HG03378 (cell line): ENCODE measurements at regions not wholly inside any gene's neighbourhood (a gene's known extent, or its start where the extent isn't known, plus 50 kb on each side); places are given as distances from the start of the nearest gene placed in this dataset.
A peak's percentile ranks its signal among the peaks of the same experiment; 100 is the strongest.

Source experiments
- ATAC-seq: cut with Tn5 transposase; IDR thresholded peaks from one replicate; pipeline ENCODE4 v1.9.1; 2021; ENCODE audit warnings: mild to moderate bottlenecking, moderate library complexity; ENCODE audit not compliant: unreplicated experiment

DNA sequence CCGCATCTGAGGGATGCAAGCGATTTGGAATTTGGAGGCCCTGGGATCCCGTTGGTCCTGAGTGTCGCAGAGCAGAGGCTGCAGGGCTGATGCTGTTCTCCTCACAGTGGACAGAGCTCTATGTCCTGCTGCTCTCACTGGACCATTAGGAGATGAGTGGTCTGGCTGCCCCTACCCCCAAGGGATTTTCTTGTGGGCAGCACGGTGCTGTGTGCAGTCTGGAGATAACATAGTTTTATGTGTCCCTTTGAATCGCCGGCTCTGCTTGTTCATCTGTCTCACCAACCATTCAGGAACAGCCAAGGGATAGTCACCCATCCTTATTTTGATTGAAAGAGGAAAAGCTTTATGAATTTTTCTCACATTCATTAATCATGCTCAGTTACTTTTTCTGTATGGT lies 49.9 kb downstream of the CHRM3 start:
- no peak for ATAC-seq

DNA sequence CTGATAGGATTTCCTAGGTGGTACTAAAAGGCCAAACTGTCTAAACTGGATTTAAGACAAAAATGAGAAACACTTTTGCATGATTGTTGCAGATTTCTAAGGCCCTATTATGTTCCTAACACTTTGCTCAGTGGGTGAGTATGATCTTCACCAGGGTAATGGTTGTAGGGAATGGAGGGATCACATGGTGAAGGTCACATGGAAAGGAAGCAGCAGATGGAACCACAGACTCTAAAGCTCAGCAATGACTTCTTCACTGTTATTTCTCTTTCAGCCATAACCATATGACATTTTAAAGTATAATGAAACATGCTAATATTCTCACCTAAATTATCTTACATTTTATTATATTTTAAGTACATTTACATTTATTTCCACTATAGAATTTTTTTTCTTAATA lies 51.5 kb downstream of the CHRM3 start:
- ATAC-seq = no peak

DNA sequence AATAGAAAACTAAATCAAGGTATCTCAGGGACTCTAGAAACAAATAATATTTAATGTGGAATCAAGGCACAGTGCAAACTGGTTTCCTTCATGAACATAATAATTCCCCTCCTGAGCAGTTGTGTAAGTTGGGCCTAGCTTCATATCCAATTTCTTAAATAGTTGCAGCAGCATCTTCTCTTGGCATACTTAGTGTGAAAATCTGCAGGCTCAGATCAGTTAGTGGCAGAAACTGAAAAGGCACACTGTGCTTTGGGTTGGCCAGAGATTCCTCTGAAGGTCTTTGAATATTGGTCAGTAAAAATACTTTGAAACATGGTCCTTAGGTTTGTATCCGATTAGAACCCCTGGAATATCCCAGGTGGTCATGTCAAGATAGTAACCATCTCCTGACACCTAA lies 52.5 kb downstream of the CHRM3 start:
- ATAC-seq = no peak

DNA sequence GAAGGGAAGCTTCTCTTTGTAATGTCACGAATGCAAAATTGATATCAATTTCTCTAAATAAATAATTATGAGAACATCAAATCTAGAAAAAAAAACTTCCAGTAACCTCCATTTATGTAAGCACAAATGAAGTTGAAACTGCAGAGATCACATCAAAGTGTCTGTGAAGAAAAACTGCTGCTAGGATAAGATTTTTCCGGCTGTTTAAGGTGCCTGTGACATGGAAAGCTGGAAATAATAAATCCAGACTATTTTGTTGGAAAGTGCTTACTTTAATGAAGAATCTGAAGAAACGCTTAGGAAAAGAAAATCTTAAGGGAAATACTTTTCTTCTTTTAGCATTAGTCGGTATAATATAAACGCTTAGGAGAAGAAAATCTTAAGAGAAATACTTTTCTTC lies 57.0 kb downstream of the CHRM3 start:
- ATAC-seq = no peak

DNA sequence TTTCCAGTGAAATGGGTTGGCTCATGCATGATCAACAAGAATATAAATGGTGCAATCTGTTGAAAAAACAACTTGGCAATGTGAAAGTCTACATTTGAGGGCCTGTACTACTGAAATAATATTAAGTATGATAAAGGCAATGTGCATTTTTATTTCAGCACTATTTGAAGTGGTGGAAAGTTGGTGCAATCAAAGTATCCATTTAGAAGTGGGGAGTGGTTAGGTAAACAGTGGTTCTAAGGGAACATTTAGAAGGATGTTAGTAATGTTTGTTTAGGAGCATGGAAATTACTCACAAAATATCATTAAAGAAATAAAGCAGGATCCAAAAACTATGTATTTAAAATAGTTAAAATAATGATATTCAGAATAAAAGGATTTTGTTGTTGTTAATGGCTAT lies 60.2 kb downstream of the CHRM3 start:
- no peak for ATAC-seq

DNA sequence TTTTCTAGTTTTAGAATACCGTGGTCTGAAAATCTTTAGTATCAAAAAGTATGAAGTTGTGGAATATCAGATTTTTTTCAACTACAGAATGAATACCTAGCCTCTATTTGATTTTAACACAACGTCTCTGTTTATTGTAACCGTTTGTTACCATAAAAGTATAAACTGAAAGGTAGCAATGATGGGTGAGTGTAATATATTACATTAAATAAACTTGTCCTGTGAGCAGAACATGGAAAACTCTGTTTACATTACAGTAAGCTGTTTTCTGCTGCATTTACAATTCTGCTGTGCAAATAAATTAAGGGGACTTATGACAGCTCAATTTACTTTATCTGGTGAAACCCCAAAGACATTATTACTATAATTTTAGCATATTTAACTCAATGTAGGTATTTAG lies 62.5 kb downstream of the CHRM3 start:
- ATAC-seq = no peak

DNA sequence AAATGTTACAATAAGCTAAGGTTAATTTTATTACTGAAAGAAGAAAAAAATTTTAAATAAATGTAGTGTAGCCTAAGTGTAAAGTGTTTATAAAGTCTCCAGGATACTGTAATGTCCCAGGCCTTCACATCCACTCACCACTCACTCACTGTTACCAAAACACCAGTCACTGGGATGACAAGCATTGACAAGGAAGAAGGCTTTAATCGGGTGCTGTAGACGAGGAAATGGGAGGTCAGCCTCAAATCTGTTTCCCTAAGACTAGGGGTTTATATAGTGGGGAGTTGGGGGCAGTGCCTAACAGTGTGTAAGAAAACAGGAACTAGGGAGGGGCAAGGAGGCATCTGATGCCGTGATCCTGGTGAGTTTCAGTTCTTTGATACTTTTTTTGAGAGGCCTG lies 69.4 kb downstream of the CHRM3 start:
- ATAC-seq = no peak

DNA sequence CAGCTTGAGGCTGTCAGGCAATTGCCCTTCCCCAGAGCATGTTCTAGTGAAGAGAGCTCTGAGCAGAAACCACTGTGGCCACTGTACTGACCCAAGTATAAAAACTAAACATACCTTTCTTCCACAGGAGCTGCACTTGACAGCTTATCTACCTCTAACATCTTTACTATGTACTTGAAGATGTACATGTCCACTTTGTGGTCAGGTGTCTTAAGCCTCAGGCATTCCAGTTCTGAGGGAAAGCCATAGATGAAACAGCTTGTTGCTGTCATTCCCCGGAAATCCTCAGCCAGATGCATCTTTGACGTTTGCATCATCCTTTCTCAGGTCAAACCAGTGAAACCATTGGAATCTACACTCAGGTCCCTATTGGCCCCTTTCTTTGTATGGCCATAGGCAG lies 70.4 kb downstream of the CHRM3 start:
- ATAC-seq = no peak

DNA sequence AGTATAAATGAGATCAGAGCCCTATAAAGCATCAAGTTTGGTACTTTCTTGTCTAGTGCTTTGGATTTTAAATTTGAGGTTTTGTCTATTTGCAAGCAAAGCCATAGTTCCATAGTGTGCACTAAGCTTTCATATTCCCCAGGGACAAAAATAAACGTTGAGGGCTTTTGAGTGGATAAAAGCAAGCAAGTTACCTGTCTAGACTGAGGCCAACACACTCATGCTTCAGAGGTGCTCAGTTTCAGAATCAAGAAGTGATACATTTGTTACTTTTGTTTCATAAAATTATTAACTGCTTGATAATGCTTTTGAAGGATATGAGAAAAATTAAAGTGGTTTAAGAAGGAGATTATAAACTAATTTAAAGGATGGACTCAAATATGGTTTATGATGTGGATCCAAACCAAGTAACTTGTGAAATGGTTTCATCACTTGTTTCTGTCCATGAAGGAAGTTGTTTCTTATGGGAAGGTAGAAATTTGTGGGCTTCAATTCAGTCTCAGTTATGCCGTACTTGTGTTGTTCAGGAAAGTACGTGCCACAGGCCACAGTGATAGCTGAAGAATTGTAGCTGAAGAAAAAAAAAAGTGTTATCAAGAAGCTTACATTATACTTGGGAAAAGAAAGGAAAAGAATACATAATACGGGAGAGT lies 71.2 kb downstream of the CHRM3 start:
- peak; percentile 48 for ATAC-seq

DNA sequence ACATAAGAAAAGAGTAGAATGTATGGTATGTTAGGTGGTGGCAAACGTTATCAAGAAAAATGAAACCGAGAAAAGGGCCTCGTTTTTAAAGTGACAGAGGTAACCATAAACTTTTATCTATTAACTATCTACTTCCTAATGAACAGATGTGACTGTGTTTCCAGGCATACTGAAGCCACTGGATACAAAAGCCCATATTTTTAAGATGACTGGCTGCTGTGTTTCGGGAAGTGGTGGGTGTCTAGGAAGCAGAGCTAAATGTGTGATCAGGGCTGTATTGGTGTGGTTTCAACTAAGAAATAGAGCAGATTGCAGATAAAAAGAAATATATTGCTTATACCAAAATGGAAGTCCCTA lies 71.8 kb downstream of the CHRM3 start:
- peak; percentile 70 for ATAC-seq

DNA sequence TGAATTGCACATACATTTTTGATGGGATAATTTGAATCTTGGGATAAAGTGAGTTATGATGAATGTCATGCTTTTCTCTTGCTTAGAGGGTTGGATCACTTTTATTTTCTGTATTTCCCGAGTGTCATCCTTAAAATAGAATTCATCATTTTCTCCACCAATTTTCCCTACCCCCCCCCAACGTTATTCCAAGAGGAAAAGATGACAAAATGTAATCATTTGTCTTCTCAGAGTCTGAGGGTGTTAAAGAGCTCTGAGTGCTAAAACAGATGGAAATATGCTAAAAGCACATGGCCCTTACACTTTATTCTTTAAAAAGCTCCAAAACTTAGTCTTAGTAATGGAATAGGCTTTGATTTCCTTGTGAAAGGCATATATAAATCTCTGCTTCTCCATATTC lies 81.4 kb downstream of the CHRM3 start:
- ATAC-seq = no peak

DNA sequence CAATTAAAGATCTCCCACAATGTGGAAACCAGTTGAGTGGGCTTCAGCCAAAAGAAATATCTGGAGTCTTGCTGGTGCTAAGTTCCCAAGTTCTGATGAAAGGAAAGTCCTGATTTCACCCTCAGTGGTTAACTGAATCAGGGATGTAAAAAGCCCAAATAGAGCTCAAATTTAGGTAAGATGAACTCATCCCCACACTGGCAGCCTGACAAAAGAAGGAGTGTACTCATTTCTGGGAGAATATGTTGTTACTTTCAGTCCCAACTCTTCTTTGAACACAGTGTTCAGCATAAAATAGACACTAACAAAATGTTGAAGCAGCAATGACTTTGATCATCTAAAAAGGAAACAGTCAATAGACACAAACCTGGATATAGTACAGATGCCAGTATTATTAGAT lies 91.7 kb downstream of the CHRM3 start:
- no peak for ATAC-seq

DNA sequence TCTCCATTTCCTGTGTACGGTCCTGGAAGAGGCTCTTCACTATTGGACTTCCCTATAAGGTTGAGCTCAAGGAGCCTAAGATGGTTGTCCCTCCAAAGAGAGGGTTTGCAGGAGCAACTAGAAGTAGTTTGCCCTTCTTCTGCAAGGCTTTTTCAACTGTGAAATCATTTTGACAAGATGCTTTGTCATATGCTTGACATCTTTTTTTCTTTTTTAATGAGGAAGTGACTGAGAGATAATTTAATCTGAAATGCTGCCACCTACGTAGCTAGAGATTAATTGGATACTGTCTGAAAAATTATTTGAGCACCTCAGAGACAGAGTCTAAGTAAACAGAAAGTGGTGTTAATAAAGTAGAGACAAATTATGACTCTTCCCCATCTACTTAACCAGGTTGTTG lies 97.0 kb downstream of the CHRM3 start:
- ATAC-seq = no peak

DNA sequence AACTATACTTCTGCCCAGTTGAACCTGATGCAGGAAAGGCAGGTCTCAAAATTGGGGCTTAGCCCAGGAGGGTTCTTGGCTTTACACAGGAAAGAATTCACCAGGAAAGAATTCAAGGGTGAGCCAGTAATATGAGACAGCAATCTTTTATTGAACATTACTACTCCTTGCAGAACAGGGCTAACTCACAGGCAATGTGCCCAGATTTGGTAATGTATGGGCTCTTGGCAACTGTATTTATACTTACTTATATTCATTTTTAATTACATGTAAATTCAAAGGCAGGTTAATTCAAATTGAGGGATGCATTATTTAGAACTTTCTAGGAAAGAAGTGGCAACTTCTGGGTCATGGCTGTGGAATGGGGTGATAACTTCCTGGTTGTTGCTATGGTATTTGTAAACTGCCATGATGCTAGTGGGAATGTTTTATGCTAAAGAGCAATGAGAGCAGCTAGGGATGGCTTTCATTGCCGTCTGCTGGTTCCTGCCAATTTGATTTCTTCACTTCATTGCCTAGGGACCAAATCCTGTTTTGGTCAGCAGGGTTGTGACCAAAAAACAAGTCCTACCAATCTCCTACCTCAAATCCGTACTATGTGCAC lies 107.5 kb downstream of the CHRM3 start:
- ATAC-seq = no peak

DNA sequence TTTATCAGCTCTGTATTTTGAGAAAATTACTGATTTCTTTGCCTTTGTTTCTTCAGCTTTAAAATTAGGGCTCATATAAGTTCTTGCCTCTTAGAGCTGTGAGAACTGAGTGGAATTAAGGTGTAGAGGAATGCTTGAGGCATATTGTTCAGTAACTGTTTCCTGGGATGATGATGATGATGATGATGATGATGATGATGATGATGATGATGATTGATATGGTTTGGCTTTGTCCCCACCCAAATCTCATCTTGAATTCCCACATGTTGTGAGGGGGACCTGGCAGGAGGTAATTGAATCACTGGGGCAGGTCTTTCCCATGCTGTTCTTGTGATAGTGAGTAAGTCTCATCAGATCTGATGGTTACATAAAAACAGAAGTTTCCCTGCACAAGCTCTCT lies 118.7 kb downstream of the CHRM3 start:
- ATAC-seq = no peak

DNA sequence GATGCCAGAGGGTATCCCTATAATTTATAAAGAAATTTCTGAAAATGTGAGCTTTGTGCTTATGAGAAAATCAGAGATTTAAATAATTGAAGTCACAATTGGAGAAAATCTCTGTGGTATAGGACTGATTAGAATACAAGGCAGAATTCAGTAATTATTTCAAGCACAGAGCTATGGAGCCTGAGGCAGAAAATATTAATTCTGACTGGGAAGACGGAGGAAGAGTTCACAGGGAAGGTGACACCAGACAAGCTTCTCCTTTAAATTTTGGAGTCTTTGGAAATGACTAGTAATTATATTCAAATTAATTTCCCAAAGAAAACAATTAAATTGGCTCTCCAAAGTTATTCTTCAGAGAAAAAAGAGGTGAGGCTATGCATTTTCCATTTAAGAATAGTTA lies 121.5 kb downstream of the CHRM3 start:
- no peak for ATAC-seq

DNA sequence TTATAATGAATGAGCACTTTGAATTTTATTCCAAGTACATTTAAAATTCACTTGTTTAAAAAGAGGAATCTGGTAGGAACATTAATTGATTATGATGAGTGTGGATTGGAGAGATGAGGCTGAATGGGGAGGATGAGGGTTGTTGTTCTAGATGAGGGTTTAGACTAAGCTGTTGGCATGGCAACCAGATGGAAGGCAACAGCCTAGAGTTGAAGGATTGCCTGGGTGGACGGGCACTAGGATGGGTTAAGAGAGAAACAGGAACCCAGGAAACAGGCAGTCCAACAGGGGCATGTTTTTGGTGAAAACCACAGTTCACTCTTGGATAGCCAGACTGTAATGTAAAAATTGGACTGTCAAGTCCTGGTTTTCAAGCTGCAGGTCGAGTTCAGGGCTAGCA lies 125.5 kb downstream of the CHRM3 start:
- ATAC-seq = no peak

DNA sequence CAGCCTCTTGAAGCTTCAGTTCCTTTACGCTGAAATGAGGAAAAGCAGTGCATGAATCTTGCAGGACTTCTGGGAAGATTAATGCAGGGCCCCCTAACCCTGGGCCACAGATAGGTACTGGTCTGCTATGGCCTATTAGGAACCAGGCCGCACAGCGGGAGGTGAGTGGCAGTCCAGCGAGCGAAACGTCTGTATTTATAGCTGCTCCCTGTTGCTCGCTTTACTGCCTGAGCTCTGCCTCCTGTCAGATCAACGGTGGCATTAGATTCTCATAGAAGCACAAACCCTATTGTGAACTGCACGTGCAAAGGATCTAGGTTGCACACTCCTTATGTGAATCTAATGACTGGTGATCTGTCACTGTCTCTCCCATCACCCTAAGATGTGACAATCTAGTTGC lies 130.2 kb downstream of the CHRM3 start:
- ATAC-seq = no peak

DNA sequence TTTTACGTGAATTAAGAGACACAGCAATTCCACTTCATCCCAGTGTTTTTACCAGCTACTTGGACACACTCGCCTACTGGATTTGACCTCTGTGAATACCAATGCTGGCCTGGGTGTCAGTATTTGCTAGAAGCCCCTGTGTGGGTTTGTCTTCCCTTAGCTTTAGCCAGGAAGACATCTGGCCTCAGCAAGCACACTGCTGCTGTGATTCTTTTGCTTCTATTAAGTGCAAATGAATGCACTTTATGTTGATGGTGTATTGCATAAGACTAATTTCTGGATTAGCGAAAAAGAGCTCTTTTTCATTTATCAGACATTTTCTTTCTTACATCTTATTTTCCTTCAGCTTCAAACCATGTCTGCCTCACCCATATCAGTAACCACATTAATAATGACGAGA lies 140.0 kb downstream of the CHRM3 start:
- no peak for ATAC-seq

DNA sequence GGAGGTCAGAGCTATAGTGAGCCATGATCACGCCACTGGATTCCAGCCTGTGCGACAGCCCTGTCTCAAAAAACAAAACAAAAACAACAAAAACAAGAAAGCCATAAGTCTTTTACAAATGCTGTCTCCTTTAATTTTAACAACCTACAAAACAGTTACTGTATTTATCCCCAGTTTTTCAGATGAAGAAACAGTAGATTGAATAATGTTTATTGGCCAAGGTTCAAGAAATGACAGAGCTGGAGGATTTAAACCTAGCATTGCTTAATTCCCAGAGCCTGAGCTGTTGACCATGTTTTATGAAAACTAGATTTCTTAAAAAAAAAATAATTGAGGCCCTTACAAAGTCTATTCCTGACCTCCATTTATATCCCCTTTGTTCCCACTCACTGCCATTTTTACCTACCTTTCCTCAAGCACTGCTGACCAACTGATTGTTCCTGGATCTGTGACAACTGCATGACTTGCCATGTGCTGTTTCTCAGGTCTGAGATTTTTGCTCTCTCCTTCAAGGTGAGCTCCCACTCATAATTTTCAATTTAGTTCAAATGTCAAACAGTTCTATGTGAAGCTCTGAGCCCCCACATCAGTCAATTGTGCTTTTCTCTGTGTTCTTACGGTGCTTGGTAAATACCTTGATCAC lies 140.8 kb downstream of the CHRM3 start:
- no peak for ATAC-seq

DNA sequence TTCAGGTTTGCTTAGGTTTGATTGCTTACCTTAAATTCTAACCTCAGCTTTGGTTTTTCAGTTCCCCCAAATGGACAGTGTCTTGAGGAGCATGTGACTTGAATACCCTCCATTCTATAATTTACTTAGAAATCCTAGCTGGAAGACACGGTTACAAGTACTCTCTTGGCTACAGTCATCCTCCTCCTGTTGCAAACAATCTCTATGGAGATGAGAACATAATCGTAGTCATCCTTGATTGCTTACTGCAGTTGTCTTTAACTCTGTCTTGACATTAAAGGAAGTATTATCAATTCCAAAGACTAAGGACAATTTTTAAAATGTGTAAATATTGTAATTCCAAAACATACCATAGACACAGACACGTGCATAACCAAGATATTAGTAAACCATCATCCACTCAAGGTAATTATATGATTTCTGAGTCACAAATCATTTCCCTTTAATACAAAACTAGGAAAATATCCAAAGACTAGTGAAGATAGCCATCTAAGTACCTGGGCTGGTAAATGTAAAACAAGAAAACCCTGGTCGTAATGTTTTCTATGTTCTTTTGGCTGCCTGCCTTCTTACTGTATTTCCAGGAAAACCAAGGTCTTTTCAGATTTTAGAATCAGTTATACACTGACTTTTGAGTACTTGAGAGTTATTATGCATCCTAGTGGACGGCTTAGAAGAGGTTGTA lies 149.9 kb downstream of the CHRM3 start:
- no peak for ATAC-seq

DNA sequence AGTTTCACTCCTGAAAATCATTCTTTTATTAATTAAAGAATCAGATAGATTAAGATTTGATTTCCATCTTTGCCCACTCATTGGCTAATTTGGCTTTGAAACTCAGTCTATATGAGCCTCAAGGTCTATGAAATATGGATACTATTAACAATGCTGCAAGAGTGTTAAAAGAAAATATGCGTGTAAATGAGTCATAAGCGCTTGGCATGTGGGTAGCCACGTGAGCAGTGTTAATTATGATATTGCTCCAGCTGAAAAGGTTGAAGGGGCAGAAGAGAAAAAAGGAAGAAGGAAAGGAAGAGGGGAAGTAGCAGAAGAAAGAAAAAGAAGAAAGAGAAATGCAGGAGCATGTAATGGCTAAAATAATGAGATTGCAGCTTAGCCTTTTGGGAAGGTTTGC lies 151.4 kb downstream of the CHRM3 start:
- no peak for ATAC-seq
